IPS-NIHi11 (cell line): ENCODE measurements at regions not wholly inside any gene's neighbourhood (a gene's known extent, or its start where the extent isn't known, plus 50 kb on each side); places are given as distances from the start of the nearest gene placed in this dataset.
"Not testable (repeated sequence)": the region's sequence is repeated elsewhere in the genome, so short reads cannot be mapped to it uniquely, and the experiment has no call there.

Source experiments
- DNase-seq: peaks from one replicate; pipeline ENCODE4 v3.0.0; 2012; ENCODE audit warnings: mixed read lengths, low spot score

- no peak for DNase-seq
These were observed 194.5 kb downstream of the C12orf75 start for GRCh38 chr12:105524961-105525360.

DNA sequence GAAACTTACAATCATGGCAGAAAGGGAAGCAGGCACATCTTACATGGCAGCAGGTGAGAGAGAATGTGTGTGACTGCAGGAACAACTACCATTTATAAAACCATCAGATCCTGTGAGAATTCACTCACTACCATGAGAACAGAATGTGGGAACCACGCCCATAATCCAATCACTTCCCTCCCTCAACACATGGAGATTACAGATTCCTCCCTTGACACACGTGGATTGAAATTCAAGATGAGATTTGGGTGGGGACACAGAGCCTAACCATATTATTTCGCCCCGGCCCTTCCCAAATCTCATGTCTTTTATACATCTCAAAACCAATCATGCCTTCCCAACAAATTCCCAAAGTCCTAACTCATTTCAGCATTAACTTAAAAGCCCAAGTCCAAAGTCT, 203.6 kb downstream of the C12orf75 start:
- DNase-seq, result no peak

- DNase-seq, result not testable (repeated sequence)
These were observed 204.5 kb downstream of the C12orf75 start for GRCh38 chr12:105535033-105535432.

DNA sequence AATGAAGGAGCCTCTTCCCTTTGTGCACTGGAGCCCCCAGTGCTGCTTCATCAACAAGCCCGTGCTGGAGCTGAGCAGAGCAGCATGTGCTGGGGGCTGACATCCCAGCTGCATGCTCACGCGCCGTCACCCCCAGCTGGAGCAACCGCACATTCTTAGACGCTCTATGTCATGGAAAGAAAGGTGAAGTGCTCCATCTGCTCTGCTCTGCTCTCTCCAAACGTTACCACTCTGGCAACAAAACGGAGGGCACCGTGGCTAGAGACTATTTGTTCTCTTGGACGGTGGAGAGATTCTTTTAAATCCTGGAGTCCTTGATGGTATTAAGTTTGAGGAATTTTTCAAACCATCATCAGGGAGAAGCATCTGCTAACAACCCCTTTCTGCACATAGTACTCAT, 208.4 kb downstream of the C12orf75 start:
- DNase-seq, result no peak

- no peak for DNase-seq
These were observed 209.2 kb downstream of the C12orf75 start for GRCh38 chr12:105539735-105540134.

DNA sequence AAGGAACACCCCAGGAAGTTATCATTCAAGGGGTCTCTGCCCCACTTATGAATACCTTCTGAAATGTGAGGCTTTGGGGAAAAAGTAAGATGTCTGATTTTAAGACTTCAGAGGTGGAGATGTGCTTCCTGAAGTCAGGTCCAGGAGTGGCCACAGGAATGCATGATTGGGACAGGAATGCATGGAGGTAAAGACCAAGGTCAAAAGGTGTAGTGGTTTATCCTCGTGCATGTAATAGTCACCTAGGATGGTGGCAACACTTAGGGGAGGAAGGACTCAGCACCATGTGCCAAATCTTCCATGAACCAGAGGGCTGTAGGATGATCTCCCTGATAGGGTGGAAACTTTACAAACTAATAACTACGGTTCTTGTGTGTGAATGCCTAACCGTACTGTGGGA, 217.3 kb downstream of the C12orf75 start:
- DNase-seq, result no peak

DNA sequence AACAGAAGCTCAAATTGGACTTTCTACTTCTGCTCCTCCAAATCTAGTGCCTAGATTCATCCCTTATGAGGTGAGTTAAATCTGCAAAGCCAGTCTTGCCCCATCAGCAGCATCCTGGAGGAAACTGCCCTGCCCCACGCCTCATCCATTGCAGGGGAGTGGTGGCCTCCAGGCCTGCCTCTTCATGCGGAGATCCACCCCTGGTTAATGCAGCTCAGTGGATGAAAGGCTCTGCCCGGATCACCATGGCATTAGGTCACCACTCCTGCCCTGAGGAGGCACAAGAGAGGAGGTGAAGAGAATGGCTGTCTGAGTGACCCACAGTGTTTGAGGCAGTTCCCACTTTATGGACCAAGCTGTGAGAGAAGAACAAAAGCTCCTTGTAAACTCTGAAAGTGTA, 218.1 kb downstream of the C12orf75 start:
- no peak for DNase-seq

DNA sequence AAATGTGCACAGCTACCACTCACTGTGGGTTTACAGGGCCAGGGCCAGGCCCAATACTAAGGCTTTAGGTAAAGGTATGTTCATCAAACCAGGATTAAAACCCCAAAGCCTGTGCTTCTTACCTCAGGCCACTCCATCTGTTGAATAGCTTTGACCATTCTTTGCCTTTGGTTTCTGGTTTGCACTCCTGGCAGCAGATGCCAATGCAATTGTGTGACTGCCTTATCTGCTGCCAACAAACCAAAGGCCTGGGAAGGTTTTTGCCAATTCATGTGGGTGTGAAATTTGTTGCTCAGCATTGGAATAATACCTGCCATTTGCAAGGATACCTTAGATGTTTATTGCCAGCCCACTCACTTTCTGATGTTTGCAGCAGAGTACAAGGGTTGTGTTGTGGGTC, 221.6 kb downstream of the C12orf75 start:
- no peak for DNase-seq

DNA sequence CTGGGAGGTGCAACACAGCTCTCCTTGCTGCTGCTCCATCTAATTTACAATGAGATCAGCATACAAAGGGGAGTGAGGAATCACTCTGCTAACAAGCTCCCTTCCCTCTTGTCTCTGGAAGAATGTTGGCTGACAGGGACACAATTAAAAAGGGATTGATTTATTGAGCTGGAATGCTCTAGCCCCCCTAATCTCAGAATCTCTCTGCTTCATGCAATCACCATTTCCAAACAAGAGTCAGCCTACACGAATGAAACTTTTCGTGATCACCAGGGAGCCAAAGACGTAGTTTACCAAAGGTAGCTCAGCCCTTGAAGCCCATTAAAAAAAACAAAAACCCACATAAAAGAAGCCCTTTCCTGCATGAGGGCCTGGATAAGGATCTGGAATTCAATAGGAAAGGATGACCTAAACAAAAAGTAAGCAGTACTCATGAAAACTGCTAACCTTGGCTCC, 223.8 kb downstream of the C12orf75 start:
- peak; percentile 23 for DNase-seq

DNA sequence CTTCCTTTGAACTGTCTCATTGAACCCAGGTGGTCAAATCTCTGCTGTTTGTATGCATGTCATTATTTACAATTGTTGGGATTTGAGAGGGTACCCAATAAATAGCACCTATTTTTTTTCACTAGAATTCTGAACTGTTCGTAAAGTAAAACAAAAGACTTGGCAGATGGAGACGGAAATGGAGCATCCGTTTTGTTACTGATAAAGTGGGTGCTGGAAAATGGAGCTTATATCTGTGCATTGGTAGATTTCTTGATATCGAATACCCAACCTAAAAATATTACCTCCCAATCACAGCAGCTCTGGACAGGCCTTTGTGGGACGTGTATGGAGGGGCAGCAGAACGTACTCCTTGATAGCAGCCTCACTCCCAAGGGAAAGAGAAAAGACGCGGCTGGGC, 224.4 kb downstream of the C12orf75 start:
- no peak for DNase-seq

GRCh38 chr12:105555556-105556295, 225.2 kb downstream of the C12orf75 start:
- no peak for DNase-seq

DNA sequence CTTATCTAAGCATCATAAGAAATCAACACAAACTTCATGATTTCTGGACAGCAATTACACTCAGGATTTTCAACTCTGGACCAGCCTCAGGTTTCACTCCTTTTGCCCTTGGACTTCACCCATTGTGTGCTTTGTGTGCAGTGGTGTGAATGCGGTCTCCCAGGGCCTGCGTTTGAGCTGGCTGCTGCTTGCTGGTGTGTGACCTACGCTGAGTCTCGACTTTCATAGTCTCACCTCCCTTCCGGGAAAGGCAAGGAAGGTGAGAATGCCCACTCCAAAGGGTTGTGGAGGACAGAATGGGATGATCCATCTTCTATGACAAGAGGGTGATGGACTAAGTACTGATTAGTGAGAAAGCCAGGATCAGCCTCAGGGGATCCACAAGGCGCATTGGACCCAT, 228.8 kb downstream of the C12orf75 start:
- DNase-seq, result no peak

DNA sequence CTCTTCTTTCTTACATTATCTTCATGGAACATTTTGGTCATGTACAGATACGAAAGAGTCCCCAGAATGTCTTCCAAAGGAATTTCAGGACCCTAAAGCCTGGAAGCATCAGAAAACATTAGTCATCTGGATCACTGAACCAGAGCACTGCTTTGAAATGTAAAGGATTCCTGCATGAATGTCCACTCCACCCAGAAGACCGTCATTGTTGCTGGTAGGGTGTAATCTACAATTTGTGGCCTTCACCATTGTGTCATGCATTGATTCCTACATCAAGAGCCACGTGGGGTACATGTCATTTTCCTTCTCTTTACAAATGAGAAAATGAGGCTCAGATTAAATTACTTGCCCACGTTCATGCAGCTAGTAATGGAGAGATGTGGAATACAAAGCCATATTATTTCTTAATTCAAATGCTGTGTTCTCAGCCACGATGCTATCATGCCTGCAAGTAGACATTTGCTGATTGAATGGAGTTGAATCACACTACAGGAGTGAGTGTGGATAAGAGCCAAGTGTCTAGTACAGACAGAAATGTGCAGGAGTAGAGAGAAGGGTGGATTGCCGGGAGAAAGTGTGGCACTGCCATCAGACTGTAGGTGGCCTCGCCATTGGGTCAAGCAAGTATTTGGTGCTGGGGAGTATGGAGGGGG, 231.2 kb downstream of the C12orf75 start:
- DNase-seq, result no peak

GRCh38 chr12:105562199-105562971, 231.9 kb downstream of the C12orf75 start:
- DNase-seq, result peak; percentile 55

DNA sequence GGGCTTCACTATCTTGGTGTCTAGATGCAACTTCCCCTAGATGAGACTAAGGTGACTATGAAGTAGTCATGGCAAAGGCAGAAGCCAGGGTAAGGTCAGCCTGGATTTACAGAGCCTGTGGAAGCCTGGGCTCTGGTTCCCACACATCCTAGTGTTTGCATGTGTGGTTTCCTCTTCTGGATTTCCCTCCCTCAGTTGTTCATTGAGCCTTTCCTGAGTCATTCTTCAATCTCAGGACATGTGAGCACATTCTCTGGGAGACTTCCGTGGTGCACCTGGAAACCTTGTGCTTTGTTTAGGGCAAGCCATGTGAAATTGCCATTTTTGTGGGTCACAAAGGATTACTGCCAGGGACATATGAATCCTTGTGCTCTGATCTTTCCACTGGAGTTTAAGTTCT, 236.6 kb downstream of the C12orf75 start:
- DNase-seq, result no peak

GRCh38 chr12:105569886-105570285, 239.4 kb downstream of the C12orf75 start:
- DNase-seq, result no peak

GRCh38 chr12:105570944-105571343, 240.5 kb downstream of the C12orf75 start:
- no peak for DNase-seq

DNA sequence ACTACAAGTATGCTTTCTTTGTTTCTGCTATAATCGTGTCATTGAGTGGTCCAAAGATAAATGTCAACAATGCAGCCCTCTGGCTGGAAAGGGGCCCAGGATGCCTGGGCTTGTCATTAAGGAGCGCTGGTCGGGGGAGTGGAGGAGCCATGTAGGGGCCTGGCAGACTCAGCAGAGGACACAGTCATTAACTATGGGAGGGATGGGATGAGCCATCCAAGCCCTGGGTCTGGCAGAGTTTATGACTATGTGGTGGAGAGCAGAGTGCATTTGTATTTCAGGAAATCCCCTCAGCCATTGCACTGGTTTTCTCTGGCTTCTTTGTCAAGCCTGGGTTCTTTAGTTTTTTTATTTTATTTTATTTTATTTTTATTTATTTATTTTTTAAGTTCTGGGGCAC, 243.1 kb downstream of the C12orf75 start:
- DNase-seq, result no peak

DNA sequence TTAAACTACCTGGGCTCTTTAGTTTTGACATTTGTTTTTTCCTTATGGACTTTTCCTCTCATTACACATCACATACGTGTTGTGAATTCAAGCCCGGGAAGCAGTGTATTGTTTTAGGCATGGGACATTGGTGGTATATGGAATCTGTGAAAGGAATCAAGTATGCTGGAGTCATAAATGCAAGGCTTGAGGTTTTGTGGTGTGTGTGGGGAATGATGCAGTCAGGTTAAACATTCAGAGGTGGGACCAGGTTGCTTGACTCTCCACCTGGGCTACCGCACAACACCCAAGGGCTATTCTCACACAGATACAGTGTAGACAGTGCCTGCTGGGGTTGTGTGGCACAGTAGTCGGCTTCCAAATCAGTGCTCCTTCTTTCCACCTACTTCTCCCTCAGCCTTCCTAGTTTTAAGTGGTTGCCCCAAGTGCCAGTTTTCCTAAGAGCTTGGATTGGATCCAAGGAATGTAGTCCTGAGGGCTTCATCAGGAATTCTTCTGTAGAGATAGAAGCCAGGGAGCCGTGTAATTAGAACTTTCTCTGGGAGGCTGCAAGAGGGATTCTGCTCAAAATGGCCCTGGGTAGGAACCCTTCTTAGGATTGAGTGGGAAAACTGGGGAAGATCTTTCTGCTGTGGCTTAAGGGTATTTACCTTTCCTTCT, 243.7 kb downstream of the C12orf75 start:
- DNase-seq, result no peak

DNA sequence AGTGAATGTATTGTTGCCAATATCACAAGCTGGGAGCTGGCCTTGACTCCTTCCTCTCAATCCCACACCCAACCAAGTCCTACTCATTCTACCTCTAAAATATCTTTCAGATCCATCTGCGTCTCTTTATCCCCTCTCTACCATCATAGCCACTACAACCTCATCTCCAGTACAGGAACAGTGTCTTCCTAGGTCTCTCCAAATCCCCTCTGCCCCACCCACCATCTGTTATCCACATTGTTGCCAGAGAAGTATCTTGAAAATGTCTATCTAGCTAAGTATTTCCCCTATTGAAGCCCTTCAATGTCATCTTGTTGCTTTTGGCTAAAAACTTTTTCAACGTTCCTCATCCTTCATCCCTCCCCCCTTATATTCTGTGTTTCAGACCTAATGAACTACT, 244.7 kb downstream of the C12orf75 start:
- DNase-seq, result no peak

DNA sequence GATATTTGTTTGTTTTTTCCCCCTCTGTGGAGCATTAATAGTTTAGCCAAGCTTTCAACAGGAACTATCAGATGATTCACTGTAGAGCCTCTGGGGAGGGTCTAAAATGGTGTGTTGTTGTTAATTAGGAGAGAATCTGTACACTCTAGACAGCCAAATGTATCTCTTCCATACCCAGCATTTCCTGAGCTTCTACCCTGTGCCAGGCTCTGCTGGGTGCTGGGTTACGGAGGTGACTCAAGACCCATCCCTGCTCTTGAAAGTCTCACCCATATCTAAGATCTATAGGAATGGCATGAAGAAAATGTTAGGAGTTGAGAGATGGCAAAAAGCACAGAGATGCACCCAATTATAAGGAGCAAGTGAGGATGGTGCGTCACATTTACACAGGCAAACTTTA, 245.8 kb downstream of the C12orf75 start:
- DNase-seq, result no peak

GRCh38 chr12:105580821-105581352, 250.4 kb downstream of the C12orf75 start:
- DNase-seq, result peak; percentile 25
